ENCODE measurements at regions not wholly inside any gene's neighbourhood (a gene's known extent, or its start where the extent isn't known, plus 50 kb on each side); places are given as distances from the start of the nearest gene placed in this dataset.

DNA sequence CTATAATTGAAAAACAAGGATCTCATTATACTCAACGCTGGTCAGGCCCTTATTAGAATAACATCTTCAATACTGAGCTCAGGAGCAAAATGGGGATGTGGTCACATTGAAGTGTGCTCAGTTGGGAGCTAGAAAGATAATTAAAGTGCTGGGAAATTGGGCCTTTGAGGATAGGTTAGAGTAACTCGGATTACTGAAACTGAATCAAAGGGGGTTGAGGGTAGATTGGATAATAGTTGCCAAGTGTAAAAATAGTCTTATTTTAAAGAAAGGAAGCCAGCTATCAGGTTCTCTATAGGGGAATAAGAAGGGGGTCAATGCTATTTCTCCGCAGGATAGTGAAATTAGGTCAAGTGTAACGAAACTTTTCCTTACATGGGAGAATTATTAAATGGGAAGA lies 391.0 kb upstream of the PTPRD start:
- no peak for DNase-seq

DNA sequence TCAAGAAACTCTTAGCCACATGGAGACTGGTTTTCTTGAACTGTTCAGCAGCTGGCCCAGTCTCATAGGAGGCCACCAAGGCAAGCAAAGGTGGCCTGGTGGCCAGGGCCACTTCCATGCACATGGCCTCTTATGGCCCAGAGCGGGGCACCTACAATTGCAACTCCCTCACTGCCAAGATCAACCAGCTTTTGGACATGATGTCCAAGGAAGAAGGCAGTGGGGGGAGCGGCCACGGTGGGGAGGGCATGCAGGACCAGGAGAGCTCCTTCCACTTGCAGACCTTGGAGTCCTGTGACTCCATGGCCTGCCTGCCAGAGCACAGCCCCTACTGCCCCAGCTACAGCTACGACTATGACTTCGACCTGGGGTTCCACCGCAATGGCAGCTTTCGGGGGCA lies 398.9 kb upstream of the PTPRD start:
- DNase-seq, result no peak

DNA sequence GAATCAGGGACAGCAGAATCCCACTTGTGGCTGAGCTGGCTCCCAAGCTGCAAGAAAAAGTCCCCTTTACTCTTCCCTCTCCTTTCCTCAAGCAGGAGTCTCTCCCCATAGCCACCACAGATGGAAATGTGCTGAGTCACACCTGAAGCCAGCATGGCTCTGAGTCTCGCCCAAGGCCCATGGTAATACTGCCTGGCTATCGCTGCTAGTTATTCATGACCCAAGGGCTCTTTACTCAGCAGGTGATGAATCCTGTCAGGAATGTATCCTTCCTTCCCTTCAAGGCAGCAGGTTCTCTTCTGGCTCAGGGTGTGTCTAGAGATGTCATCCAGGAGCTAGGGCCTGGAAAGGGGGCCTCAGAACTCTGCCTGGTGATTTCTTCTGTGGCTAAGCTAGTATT lies 403.3 kb upstream of the PTPRD start:
- no peak for DNase-seq

DNA sequence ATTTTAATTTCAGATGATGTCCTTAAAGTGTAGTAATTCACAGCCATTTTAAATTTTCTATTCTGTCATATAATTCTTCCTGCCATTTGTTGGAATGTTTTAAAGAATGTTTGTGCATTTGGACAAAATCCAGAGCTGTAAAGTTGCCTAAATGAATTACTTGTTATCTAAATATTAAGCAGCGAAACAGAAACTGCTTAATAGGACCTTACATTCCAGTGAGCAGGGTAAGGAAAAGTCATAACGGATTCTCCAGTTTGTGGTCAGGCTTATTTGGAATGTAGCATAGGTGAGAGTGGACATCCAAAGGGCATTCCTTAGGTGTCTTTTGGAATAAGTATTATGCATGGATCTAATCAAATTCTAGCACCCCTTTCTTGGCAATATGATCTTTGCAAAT lies 410.4 kb upstream of the PTPRD start:
- DNase-seq, result no peak

DNA sequence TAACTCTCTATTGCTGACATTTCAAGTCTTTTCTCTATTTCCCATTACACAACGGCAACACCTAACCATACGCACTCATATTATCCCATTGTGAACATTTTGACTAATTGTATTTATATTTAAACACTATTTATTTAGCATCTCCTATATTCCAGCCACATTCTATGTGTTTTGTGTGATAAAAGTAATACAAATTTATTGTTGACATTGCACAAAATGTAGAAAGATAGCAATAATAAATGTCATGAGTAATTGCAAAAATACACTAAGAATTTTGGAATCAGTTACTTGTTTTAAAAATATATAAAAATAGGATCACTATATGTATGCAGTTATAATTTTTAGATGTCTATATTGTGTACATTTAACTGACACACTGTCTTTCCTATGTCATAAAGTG lies 413.0 kb upstream of the PTPRD start:
- no peak for DNase-seq

DNA sequence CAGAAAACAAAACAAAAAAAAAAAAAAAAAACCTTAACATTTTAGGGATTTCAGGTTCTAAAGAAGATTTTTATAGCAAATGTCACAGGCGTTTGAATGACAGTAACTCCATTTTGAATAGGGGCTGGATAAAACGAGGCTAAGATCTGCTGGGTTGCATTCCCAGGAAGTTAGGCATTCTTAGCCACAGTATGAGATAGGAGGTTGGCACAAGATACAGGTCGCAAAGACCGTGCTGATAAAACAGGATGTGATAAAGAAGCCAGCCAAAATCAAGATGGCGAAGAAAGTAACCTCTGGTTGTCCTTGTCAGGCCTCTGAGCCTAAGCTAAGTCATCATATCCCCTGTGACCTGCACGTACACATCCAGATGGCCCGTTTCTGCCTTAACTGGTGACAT lies 425.6 kb upstream of the PTPRD start:
- DNase-seq, result no peak

DNA sequence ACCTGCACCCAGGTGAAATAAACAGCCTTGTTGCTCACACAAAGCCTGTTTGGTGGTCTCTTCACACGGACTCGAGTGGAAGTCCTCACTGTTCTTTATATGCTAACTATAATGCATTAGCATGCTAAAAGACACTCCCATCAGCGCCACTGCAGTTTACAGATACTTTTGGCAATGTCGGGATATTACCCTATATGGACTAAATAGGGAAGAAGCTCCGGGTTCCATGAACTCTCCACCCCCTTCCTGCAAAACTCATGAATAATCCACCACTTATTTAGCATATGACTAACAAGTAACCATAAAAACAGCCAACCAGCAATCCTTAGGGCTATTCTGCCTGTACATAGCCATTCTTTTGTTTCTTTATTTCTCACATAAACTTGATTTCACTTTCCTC lies 426.2 kb upstream of the PTPRD start:
- no peak for DNase-seq

DNA sequence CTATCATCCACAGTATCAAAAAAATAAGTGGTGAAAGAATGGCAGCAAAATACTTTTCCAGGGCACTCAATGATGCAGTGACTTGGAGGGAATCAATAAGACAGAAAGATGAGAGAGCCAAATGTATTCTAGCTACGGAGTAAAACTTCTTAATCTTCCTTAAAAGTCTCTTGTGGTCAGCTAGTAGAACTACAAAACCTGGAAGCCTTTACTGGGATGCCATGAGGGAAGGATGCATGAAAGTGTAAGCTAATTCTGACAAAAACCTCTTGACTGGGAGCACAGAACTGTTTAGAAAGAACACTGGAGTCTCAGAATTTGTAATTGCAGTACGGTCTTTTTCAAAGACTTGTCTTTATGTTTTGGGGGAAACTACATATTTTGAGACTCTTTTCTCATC lies 432.8 kb upstream of the PTPRD start:
- no peak for DNase-seq

DNA sequence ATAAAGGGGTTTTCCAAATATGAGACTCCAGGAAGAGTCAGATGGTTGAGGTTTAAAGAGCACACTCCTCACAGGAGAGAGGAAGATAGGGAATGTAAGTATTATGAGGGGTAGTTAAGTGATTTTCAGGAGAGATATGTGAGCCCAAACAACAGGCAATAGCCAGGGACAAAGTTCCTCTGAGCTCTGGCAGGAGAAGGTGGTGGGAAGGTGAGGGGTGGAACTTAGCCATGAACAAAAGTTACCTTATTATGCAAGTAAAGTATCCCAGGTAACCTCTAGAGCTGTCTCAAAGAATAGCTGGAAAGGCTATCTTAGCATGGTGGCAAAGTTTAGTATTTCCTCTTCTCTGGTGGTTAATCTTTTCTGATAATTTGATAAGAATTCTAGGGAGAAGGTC lies 450.5 kb upstream of the PTPRD start:
- no peak for DNase-seq

DNA sequence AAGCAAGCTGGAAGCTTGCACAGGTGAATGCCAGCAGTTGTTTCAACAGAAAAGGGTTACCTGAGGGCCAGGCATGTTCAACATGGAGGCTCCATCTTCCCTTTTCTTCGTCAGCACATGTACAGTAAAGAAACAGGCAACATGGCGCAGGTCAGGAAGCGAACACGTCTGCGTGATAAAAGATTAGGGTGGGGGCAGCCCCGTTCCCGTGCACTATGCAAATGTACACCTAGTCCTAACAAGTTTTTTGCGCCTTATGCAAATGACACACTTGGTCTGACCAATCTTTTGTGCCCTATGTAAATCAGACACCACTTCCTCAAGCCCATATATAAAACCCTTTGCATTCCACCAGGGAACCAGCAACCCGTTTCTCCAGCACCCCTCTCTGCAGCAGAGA lies 452.1 kb upstream of the PTPRD start:
- DNase-seq, result no peak

DNA sequence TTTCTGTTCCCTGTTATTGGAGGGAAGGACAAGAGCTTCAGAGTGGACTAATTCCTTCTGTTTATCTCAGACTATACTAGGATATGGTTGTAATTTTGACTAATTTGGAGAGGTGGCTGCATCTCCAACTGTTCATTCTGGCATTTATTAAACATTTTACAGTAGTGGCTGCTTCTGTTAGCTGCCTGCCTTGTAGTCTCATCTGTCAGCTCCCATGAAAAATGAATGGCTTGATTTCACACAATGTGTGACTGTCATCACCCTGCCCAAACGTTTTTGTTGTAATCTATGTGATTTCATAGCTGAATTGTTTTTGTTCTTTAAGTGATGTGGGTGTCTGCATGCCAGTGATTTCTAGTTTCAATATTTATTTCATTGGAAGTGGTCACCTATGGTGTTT lies 459.4 kb upstream of the PTPRD start:
- DNase-seq, result no peak

DNA sequence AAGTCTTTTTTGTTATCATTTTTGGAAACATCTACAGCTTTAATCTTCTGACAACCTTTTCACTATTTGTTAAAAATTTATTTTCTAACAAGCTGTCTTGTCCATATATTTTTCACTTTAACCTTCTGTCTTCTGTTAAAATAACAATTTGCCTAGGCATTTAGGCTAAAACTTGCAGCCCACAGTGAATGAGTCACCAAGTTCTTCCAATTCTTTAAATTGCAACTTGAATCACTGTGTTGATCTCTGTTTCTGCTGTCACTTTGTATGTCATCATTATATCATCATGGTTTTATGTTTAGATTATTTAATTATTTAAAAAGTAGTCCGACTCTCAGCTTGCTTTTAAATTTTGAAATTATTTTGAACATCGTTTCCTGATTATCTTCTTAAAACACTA lies 473.8 kb upstream of the PTPRD start:
- no peak for DNase-seq

DNA sequence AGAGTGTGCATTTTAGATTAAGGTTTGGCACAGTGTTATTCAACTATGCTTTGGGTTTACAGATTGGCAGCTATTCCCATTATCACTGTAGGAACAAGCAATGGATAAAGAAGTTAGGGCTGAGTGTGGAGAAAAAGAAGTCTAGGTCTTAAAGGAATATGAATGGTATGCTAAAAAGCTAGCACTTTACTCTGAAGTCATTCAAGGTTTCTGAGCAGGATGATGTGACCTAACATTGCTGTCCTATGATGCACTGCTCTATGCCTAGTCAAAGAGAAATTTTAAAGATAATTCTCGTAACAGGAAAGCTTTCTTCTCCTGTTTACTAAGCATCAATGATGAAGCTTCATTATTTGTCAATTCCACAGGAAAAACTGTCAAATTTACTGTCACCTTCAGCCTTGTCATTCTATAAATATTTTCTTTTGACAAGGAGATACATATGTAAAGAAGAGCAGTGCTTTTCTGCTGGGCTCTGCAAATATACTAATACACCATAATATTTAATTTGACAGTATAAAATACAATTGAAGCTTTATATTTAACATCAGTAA lies 476.1 kb upstream of the PTPRD start:
- no peak for DNase-seq

DNA sequence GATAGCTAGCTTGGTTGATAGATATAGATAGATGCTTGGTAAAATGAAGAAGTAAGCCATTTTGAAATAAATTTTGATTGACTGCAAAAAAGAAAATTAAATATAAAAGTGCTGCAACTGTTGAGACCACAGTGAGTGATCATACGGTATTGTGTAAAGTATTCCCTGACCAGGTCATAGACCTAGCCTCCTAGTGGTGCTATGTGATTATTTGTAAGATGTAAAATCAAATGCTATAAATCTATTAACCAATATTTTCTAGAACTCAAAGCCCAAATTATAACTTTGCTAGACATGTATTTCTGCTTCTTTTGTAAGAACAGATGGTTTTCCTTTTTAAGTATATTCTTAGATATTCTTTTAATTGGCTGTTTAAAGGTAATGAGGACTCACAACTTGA lies 480.2 kb upstream of the PTPRD start:
- no peak for DNase-seq

DNA sequence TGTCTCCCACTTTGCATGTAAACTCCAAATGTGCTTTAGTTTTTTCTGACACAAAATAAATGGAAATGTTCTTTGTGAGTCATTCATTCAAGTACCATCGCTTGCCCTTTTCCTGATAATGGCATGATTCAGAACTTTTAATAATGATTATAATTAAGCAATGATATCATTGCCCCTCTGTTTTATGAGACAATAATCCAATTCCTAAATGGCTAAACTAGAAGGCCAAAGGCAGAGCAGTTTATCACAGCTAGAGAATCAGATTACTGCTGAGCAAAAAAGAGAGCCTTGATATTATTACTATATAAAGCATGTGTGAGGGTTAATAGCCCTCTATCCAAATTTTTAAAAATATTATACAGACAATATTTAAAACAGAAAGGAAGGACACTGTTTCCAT lies 484.2 kb upstream of the PTPRD start:
- no peak for DNase-seq

DNA sequence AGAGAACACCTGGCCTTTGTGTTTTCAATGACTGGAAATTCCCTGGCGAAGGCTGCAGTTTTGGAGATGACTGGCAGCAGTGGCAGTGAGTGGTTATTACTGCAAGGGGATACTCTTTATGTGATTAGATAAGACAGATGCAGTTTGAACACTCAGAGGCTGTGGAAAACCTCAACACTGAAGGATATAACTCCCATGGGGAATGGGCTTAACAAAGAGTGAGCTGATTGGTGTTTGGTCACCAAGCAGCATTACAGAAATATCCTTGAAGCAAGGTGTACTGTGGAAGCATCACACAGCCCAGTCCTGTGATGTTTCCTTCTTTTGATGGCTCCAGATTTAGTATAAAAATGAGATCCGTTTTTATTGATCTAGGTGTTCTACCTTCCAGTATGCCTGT lies 490.7 kb upstream of the PTPRD start:
- no peak for DNase-seq

DNA sequence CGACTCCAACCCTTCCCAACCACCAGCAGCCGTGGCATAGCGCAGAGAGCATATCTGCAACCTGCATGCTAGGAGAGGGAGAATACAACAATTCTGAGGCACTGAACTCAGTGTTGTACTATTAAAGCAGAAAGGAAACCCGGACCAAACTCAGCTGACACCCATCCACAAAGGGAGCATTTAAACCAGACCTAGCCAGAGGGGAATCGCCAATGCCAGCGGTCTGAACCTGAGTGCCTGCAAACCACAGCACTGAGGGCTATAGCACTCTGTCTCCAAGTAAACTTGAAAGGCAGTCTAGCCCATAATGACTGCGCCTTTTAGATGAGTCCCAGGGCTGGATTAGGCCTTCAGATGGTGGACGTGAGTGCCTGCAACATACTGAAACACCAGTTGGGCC lies 494.4 kb upstream of the PTPRD start:
- no peak for DNase-seq

DNA sequence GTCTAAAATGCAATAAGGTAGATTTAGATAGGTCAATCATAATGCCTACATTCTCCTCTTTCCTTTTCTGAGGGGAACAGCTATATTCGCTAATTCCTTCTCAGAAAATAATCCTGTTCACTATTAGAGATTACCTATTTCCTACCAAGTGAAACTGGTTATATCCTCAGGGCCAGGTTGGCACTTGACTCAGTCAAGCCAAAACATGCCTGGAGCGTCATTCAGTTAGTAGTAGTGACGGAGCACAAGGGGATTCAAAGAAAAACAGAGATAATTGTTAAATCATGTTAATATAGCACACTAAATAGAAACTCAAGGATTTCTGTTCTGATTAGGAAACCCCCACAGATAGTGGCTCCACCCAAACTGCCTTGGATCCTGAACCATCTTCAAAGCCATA lies 515.4 kb upstream of the PTPRD start:
- no peak for DNase-seq

DNA sequence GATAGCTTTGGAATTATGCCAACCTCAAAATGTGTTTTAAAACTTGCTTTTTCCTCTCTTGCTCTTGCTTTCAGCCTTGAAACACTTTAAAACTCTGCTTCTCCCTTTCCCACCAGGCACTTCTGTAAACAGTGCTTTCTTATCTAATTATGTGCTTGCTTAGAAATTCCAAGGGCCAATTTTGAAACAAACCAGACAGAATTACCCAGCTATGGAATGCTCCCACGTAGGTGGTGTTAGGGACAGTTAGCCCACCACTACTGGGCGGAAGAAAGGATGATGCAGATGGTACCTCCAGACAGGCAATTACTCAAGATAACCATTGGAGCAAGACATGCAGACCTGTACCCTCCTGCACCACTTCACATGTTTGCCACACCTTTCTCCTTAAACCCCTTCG lies 523.0 kb upstream of the PTPRD start:
- DNase-seq, result no peak

DNA sequence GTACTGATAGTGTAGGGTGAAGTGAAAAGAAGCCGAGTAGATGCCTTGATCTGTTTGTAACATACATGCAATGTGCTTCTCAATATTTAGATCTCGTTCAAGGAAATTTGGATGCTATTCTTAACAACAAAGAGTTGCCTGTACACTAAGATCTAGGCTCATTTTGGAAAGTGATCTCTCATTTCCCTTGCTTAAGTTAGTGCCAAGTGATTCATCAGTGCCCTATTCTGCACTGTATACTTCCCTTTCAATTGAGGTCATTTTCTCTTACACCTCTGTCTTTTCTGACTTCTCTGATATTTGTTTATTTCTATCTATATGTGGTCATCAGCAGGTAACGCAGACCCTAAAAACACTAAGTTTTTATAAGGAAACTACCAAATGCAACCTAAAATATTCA lies 528.6 kb upstream of the PTPRD start:
- DNase-seq, result no peak

DNA sequence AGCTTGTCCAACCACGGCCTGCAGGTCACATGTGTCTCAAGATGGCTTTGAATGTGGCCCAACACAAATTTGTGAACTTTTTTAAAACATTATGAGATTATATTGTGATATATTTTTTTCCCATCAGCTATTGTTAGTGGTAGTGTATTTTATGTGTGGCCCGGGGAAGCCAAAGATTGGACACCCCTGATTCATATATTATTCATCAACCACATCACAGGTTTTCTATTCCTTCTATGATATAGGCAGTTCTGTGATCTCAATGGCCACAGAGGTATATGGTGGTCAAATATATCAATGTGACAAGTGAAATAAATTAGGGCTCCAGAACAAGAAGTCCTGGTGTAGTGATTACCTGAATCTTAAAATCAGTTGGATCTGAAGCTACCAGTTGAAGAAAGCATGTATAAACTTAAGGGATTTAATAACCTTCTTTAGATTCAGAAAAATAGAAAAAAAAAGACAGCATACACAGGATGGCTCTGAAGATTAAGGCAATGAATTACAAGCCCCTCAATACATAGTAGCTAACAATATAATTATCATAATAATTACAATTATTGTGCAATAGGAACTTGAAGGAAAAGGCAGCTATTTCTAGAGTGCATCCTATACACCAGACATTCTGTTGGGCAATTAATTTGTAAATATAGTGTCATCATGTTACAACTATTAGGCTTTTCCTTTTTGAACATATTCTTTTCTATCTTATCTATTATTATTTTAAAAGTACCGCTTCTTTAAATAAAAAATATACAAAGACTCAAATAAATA lies 530.4 kb upstream of the PTPRD start:
- no peak for DNase-seq

DNA sequence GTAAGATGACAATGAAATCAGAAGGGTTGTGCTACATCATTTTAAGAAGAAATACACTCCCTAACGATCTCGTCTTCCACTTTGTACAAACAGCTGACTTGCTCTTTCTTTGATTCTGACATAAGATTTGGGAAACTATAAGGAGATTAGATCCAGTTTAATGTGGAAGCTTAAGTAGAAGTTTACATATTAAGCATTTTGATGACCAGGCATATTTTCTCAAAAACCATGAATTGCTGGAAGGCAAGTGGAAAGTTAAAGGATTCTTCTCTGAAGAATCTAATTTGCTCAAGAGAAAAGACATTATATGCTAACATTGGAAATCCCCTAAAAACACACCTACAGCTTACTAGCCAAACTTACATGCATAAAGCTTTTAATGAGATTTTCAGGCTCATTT lies 531.9 kb upstream of the PTPRD start:
- DNase-seq, result no peak

DNA sequence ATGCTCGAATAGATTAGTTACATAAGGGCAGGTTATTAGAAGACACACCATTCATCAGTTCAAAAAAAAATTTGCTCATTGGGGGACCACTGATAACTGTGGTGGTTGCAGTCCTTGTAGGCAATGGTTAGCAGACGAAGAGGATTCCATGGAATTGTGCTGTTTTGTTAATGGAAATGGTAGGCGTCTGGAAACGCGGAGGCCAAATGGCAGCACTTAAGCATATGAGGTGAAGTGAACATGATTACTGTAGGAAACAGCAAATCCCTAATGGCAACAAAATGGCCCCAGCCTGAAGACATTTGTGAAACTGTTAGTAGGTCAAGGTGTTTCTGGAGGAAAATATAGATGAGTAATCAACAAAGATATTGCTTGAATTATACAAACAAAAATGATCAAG lies 535.4 kb upstream of the PTPRD start:
- DNase-seq, result no peak

DNA sequence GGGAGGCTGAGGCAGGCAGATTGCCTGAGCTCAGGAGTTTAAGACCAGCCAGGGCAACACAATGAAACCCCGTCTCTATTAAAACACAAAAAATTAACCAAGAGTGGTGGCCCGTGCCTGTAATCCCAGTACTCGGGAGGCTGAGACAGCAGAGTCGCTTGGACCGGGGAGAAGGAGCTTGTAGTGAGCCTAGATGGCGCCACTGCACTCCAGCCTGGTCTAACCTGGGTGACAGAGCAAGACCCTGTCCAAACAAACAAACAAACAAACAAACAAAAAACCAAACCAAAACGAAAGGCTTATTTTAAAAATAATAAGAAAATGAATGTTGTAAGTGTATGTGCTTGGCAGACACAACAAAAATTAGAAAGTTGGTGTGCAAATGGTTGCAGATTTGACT lies 536.3 kb upstream of the PTPRD start:
- no peak for DNase-seq

DNA sequence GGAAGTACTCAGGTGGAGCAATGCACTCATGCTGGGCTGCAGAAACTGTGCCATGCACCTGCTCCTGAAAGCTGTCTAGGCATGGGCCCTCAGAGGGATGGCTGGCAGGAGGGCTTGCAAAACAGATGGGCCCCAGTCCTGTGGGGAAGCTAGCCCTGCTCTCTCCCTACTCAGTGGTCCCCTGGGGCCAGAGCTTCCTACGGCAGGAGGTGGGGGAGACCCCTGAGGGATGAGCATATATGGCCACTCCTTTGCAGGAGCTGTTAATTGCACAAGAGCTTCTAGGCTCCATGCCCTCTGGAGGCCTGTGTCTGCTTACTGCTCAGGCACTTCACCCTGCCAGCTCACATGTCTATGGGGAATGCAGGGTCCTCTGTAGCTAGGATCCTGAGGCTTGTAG lies 545.3 kb upstream of the PTPRD start:
- no peak for DNase-seq

Measured in GDM1 (cell line).